Neuronal stem cell (in vitro differentiated cells): ENCODE measurements at regions not wholly inside any gene's neighbourhood (a gene's known extent, or its start where the extent isn't known, plus 50 kb on each side); places are given as distances from the start of the nearest gene placed in this dataset.
A peak's percentile ranks its signal among the peaks of the same experiment; 100 is the strongest.

Experiments
- DNase-seq: peaks from one replicate; pipeline ENCODE4 v3.0.0-alpha.2; 2013; ENCODE audit warnings: low spot score
- H2AFZ ChIP-seq: one replicate; pipeline ENCODE4 v1.6.1; 2013; ENCODE audit warnings: mild to moderate bottlenecking, low read length, inconsistent platforms
- H2AK5ac ChIP-seq: 2 replicates; pipeline ENCODE4 v1.6.1; 2013; ENCODE audit warnings: low read depth, mild to moderate bottlenecking, inconsistent platforms, low read length, moderate library complexity, mixed read lengths
- H2BK120ac ChIP-seq: 2 replicates; pipeline ENCODE4 v1.6.1; 2013; ENCODE audit warnings: low read depth, mild to moderate bottlenecking, inconsistent platforms, low read length, moderate library complexity, mixed read lengths
- H2BK12ac ChIP-seq: one replicate; pipeline ENCODE4 v1.6.1; 2013; ENCODE audit warnings: low read length, inconsistent platforms
- H2BK15ac ChIP-seq: 2 replicates; pipeline ENCODE4 v1.6.1; 2013; ENCODE audit warnings: mild to moderate bottlenecking, low read length, inconsistent platforms, mixed read lengths
- H2BK5ac ChIP-seq: one replicate; pipeline ENCODE4 v1.6.1; 2013; ENCODE audit warnings: inconsistent platforms, mild to moderate bottlenecking, low read length, moderate library complexity
- H3K14ac ChIP-seq: one replicate; pipeline ENCODE4 v1.6.1; 2013; ENCODE audit warnings: low read length, inconsistent platforms
- H3K18ac ChIP-seq: 2 replicates; pipeline ENCODE4 v1.6.1; 2013; ENCODE audit warnings: low read length, inconsistent platforms
- H3K23ac ChIP-seq: 2 replicates; pipeline ENCODE4 v1.6.1; 2013; ENCODE audit warnings: low read depth, mild to moderate bottlenecking, mixed read lengths, low read length, inconsistent platforms; ENCODE audit not compliant: poor library complexity
- H3K27ac ChIP-seq: replicated peaks from 3 replicates; pipeline ENCODE4 v1.5.1; 2013; ENCODE audit warnings: low read length, inconsistent platforms
- H3K27me3 ChIP-seq, 3 experiments: 2 replicates each; pipeline ENCODE4 v1.6.1; 2013; ENCODE audit warnings: low read length in 3 of 3, mild to moderate bottlenecking in 2 of 3, inconsistent platforms in 1 of 3, low read depth in 1 of 3, mixed read lengths in 1 of 3, moderate library complexity in 1 of 3; ENCODE audit not compliant: control insufficient read depth in 3 of 3, insufficient read depth in 3 of 3
- H3K36me3 ChIP-seq, 2 donors: replicated peaks in 1 of 2; 2 replicates each; pipeline ENCODE4 v1.6.1; 2013; ENCODE audit warnings: low read length in 2 of 2; ENCODE audit not compliant: control insufficient read depth in 2 of 2, insufficient read depth in 2 of 2
- H3K4ac ChIP-seq: 2 replicates; pipeline ENCODE4 v1.6.1; 2013; ENCODE audit warnings: inconsistent platforms, mild to moderate bottlenecking, low read length, moderate library complexity
- H3K4me1 ChIP-seq, 2 donors: 1 replicate in 1 of 2; 2 replicates in 1 of 2; pipeline ENCODE4 v1.6.1; 2013; ENCODE audit warnings: low read length in 2 of 2, low read depth in 1 of 2; ENCODE audit not compliant: control insufficient read depth in 2 of 2, insufficient read depth in 1 of 2
- H3K4me2 ChIP-seq: one replicate; pipeline ENCODE4 v1.6.1; 2013; ENCODE audit warnings: mild to moderate bottlenecking, low read length, inconsistent platforms; ENCODE audit not compliant: insufficient read depth, poor library complexity, severe bottlenecking
- H3K4me3 ChIP-seq, 2 donors: 2 replicates each; pipeline ENCODE4 v1.5.1; 2013; ENCODE audit warnings: low read length in 2 of 2, mild to moderate bottlenecking in 2 of 2, inconsistent platforms in 1 of 2, moderate library complexity in 1 of 2
- H3K79me1 ChIP-seq: one replicate; pipeline ENCODE4 v1.6.1; 2013; ENCODE audit warnings: low read depth, mild to moderate bottlenecking, inconsistent platforms, low read length, moderate library complexity
- H3K9ac ChIP-seq: one replicate; pipeline ENCODE4 v1.6.1; 2013; ENCODE audit warnings: mild to moderate bottlenecking, low read depth, low read length, inconsistent platforms; ENCODE audit not compliant: poor library complexity
- H3K9me3 ChIP-seq, 2 donors: replicated peaks in 1 of 2; 2 replicates each; pipeline versions ENCODE3 to v1.6.1; 2013; ENCODE audit warnings: low read length in 2 of 2, mild to moderate bottlenecking in 2 of 2, inconsistent platforms in 1 of 2, low read depth in 1 of 2, mixed read lengths in 1 of 2, moderate library complexity in 1 of 2; ENCODE audit not compliant: control insufficient read depth in 2 of 2, insufficient read depth in 1 of 2
- H4K8ac ChIP-seq: one replicate; pipeline ENCODE4 v1.6.1; 2013; ENCODE audit warnings: low read depth, mild to moderate bottlenecking, inconsistent platforms, low read length, moderate library complexity
- H4K91ac ChIP-seq: one replicate; pipeline ENCODE4 v1.6.1; 2013; ENCODE audit warnings: low read length, low read depth, mild to moderate bottlenecking, inconsistent platforms; ENCODE audit not compliant: poor library complexity
- WGBS, 2 donors: extraction: QIAGEN DNeasy Blood & Tissue Kit; methylation state at CpG; one replicate each; pipeline ENCODE4 v1.1.7; 2013; ENCODE audit warnings: missing lambda C conversion rate in 2 of 2, mixed read lengths in 1 of 2; ENCODE audit not compliant: insufficient read length in 2 of 2, insufficient replicate concordance in 1 of 2; ENCODE audit errors: extremely low coverage in 2 of 2; 5-methylcytosine and 5-hydroxymethylcytosine counted together

DNA sequence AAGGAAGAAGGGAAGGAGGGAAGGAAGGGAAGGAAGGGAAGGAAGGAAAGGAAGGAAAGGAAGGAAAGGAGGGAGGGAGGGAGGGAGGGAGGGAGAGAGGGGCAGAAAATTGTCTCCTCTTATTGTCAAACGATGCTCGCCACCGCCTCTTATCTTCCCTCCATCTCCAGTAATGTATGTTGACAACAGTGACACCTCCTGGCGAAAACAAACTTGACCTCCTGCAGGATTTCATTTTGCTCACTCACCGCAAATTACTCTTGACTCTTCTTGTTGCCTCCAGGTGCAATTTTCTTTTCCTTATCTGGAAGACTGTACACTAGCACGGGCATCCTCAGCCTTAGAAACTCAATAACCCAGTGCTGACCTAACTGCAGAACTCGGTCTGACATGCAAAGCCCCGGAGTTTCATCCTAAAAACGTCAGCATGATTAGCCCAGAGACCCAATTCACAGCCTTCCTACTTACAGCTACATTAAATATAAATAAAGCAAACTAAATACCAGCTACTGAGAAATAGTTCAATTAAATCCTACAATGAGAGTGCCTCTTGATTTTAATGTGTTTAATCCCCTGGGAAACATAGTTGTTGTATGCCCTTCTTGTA is 512.4 kb upstream of the TMPO start:
- no peak overlapping the region for H2BK15ac ChIP-seq
- no peak overlapping the region for H2BK12ac ChIP-seq
- H3K14ac ChIP-seq: no peak overlapping the region
- H3K27ac ChIP-seq: no peak overlapping the region
- peak overlapping the region; percentile 14 for H3K4me2 ChIP-seq
- H3K27me3 ChIP-seq: no peaks in the 10 kb centered on the region
- H4K91ac ChIP-seq: no peak overlapping the region
- no peaks in the 10 kb centered on the region for H3K9me3 ChIP-seq
- no peak overlapping the region for H3K23ac ChIP-seq
- no peak overlapping the region for H3K4me3 ChIP-seq
- H3K36me3 ChIP-seq: no peaks in the 10 kb centered on the region
- H2BK5ac ChIP-seq: no peak overlapping the region
- no peak overlapping the region for H3K9ac ChIP-seq
- H3K79me1 ChIP-seq: no peaks in the 10 kb centered on the region
- H3K4ac ChIP-seq: no peak overlapping the region
- H2AFZ ChIP-seq: peak overlapping the region; percentile 8
- no CpG with 5 or more reads among the region's 9 CpGs for WGBS, 2 donors
- no peak overlapping the region for H2BK120ac ChIP-seq
- no peak overlapping the region for H4K8ac ChIP-seq
- no peak overlapping the region for H3K18ac ChIP-seq
- DNase-seq: peak; percentile 59
- no peak overlapping the region for H2AK5ac ChIP-seq
- H3K4me1 ChIP-seq: no peaks in the 10 kb centered on the region

DNA sequence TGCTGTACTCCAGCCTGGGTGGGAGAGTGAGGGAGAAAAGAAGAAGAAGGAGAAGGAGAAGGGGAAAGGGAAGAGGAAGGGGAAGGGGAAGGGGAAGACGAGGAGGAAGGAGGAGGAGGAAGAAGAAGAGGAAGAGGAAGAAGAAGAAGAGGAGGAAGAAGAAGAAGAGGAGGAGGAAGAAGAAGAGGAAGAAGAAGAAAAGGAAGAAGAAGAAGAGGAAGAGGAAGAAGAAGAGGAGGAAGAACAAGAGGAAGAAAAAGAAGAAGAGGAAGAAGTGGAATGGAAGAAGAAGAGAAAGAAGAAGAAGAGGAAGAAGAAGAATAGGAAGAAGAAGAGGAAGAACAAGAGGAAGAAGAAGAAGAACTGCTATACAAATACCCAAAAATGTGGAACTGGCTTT is 507.4 kb upstream of the TMPO start:
- H2BK120ac ChIP-seq: no peak overlapping the region
- no peak overlapping the region for H2BK15ac ChIP-seq
- H2BK12ac ChIP-seq: no peak overlapping the region
- DNase-seq: no peak
- H3K4me2 ChIP-seq: no peak overlapping the region
- no peak overlapping the region for H3K9ac ChIP-seq
- H3K14ac ChIP-seq: no peak overlapping the region
- no peaks in the 10 kb centered on the region for H3K27me3 ChIP-seq
- H3K79me1 ChIP-seq: no peaks in the 10 kb centered on the region
- H2AK5ac ChIP-seq: no peak overlapping the region
- H3K4me1 ChIP-seq: no peaks in the 10 kb centered on the region
- no peak overlapping the region for H3K18ac ChIP-seq
- no peak overlapping the region for H3K23ac ChIP-seq
- H4K8ac ChIP-seq: no peak overlapping the region
- H3K36me3 ChIP-seq: no peaks in the 10 kb centered on the region
- no peak overlapping the region for H3K4me3 ChIP-seq
- no peak overlapping the region for H2BK5ac ChIP-seq
- H4K91ac ChIP-seq: no peak overlapping the region
- no peak overlapping the region for H3K4ac ChIP-seq
- no peak overlapping the region for H2AFZ ChIP-seq
- H3K27ac ChIP-seq: no peak overlapping the region
- no CpG with 5 or more reads among the region's 1 CpG for WGBS, 2 donors
- no peaks in the 10 kb centered on the region for H3K9me3 ChIP-seq

DNA sequence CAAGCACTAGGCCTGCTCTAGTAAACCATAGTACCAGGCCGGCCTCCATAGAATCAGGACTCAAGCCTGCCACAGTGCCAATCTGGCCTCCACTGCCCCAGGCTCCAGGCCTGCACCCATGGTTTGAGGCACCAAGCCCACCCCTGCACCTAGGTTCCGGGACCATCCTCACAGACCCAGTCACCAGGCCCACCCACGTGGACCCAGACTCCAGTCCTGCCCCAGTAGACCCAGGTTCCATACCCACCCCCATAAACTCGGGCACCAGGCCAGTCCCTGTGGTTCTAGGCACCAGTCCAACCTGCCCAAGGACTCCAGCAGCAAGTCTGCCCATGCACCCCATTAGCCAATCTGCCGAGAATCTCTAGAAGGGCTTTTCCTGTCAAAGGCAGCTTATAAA is 501.8 kb upstream of the TMPO start:
- H3K36me3 ChIP-seq: no peaks in the 10 kb centered on the region
- peaks cover 3% of the 10 kb centered on the region for H3K79me1 ChIP-seq
- peaks cover 0 to 3% of the 10 kb centered on the region in 2 donors for H3K9me3 ChIP-seq
- H3K4ac ChIP-seq: peak overlapping the region; percentile 37
- H2AFZ ChIP-seq: no peak overlapping the region
- no peak overlapping the region for H3K23ac ChIP-seq
- peak overlapping the region; percentile 59 for H2BK15ac ChIP-seq
- H2BK120ac ChIP-seq: no peak overlapping the region
- H4K8ac ChIP-seq: no peak overlapping the region
- H3K4me2 ChIP-seq: no peak overlapping the region
- H2BK12ac ChIP-seq: no peak overlapping the region
- WGBS, 2 donors: no CpG with 5 or more reads among the region's 5 CpGs
- no peak overlapping the region for H3K9ac ChIP-seq
- H2BK5ac ChIP-seq: no peak overlapping the region
- H3K4me3 ChIP-seq: no peak overlapping the region
- H3K4me1 ChIP-seq: no peaks in the 10 kb centered on the region
- DNase-seq: no peak
- H3K27me3 ChIP-seq: no peaks in the 10 kb centered on the region
- peak overlapping the region; percentile 95 for H2AK5ac ChIP-seq
- no peak overlapping the region for H3K18ac ChIP-seq
- no peak overlapping the region for H4K91ac ChIP-seq
- no peak overlapping the region for H3K14ac ChIP-seq
- H3K27ac ChIP-seq: no peak overlapping the region

DNA sequence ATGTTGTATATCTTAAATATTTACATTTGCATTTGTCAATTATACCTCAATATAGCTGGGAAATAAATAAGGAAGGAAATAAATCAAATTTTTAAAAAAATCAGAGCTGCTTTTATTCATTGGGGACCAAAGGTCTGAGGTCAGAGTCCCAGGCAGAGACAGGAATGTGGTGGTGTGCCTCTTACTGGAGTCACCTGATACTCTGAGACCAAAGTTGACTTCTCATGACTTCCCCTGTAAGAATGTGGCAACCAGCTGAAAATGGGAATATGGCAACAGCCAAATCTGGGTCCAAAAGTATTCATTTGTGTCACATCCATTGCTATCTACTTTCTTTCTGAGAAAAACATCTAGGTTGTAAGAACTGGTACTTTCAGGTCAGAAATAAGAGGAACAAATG is 496.6 kb upstream of the TMPO start:
- Histone ChIP-seq H3K9me3 (no peaks in the 10 kb centered on the region), H4K91ac (no peak overlapping the region), H3K79me1 (no peaks in the 10 kb centered on the region), H3K4me2 (no peak overlapping the region), H4K8ac (no peak overlapping the region), H3K27me3 (no peaks in the 10 kb centered on the region), H2BK15ac (no peak overlapping the region), H2BK120ac (no peak overlapping the region), H3K4me3 (no peak overlapping the region), H2AK5ac (no peak overlapping the region), H3K27ac (no peak overlapping the region), H2BK5ac (no peak overlapping the region), H3K4ac (no peak overlapping the region), H3K9ac (no peak overlapping the region), H3K36me3 (no peaks in the 10 kb centered on the region), H2BK12ac (no peak overlapping the region), H3K4me1 (no peaks in the 10 kb centered on the region), H3K18ac (no peak overlapping the region), H3K23ac (no peak overlapping the region), H3K14ac (no peak overlapping the region), H2AFZ (no peak overlapping the region)
- DNase-seq: no peak
